ENCODE measurements at regions not wholly inside any gene's neighbourhood (a gene's known extent, or its start where the extent isn't known, plus 50 kb on each side); places are given as distances from the start of the nearest gene placed in this dataset.
A peak's percentile ranks its signal among the peaks of the same experiment; 100 is the strongest.
"Not testable (repeated sequence)": the region's sequence is repeated elsewhere in the genome, so short reads cannot be mapped to it uniquely, and the experiment has no call there.

- Histone ChIP-seq H3K27ac (no peak overlapping the region), H3K4me2 (no peak overlapping the region), H3K27me3 (no peaks in the 10 kb centered on the region), H3K4me1 (no peaks in the 10 kb centered on the region), H4K20me1 (no peaks in the 10 kb centered on the region), H3K36me3 (no peaks in the 10 kb centered on the region), H3K9ac (no peak overlapping the region), H3K4me3 (no peak overlapping the region), H3K9me3 (replicated peaks in 1 of 11) (peaks cover 0 to 18% (median 10%) of the 10 kb centered on the region in 11 experiments; a peak in 13 of 22 replicates)
- TF ChIP-seq Cebpa-rat (IDR thresholded peaks at IDR 0.05): no peak
These were observed 161.5 kb downstream of the MTERF1 start for GRCh38 chr7:91719008-91719407.

GRCh38 chr7:91720260-91720937 lies 160.1 kb downstream of the MTERF1 start:
- Histone ChIP-seq H3K9ac (no peak overlapping the region), H3K4me3 (no peak overlapping the region), H3K36me3 (no peaks in the 10 kb centered on the region), H3K27me3 (no peaks in the 10 kb centered on the region), H3K4me1 (no peaks in the 10 kb centered on the region), H3K27ac (no peak overlapping the region), H3K4me2 (no peak overlapping the region), H3K9me3 (replicated peaks in 1 of 11) (peaks cover 0 to 18% (median 10%) of the 10 kb centered on the region in 11 experiments; a peak in 13 of 22 replicates), H4K20me1 (no peaks in the 10 kb centered on the region)
- TF ChIP-seq Cebpa-rat (IDR thresholded peaks at IDR 0.05): no peak

GRCh38 chr7:91722831-91723230 lies 157.7 kb downstream of the MTERF1 start:
- Histone ChIP-seq H3K27me3 (no peaks in the 10 kb centered on the region), H3K9me3 (replicated peaks in 1 of 11) (peaks cover 0 to 18% (median 10%) of the 10 kb centered on the region in 11 experiments; a peak in 13 of 22 replicates), H4K20me1 (no peaks in the 10 kb centered on the region), H3K4me1 (no peaks in the 10 kb centered on the region), H3K27ac (no peak overlapping the region), H3K4me3 (no peak overlapping the region), H3K36me3 (no peaks in the 10 kb centered on the region), H3K4me2 (no peak overlapping the region), H3K9ac (no peak overlapping the region)
- TF ChIP-seq Cebpa-rat (IDR thresholded peaks at IDR 0.05): no peak

GRCh38 chr7:91729046-91729445 lies 151.5 kb downstream of the MTERF1 start:
- not testable (repeated sequence) for H3K9me3 ChIP-seq (replicated peaks in 1 of 11); H3K36me3 ChIP-seq; H3K4me3 ChIP-seq; H3K27me3 ChIP-seq; H3K9ac ChIP-seq; H3K4me1 ChIP-seq; H3K27ac ChIP-seq; H4K20me1 ChIP-seq; H3K4me2 ChIP-seq

- Histone ChIP-seq H3K4me3 (no peak overlapping the region), H3K27ac (no peak overlapping the region), H3K9ac (no peak overlapping the region), H3K4me2 (no peak overlapping the region), H4K20me1 (no peaks in the 10 kb centered on the region), H3K27me3 (no peaks in the 10 kb centered on the region), H3K36me3 (no peaks in the 10 kb centered on the region), H3K4me1 (no peaks in the 10 kb centered on the region), H3K9me3 (replicated peaks in 1 of 11) (peaks cover 11 to 13% (median 12%) of the 10 kb centered on the region in 11 experiments; a peak in 21 of 22 replicates)
- TF ChIP-seq Cebpa-rat (IDR thresholded peaks at IDR 0.05): no peak
These were observed 148.5 kb downstream of the MTERF1 start for GRCh38 chr7:91731976-91732375.

GRCh38 chr7:91749418-91749817 lies 131.1 kb downstream of the MTERF1 start:
- no peaks in the 10 kb centered on the region for H3K4me1 ChIP-seq
- no peak overlapping the region for H3K9ac ChIP-seq
- H3K36me3 ChIP-seq: no peaks in the 10 kb centered on the region
- H3K4me3 ChIP-seq: no peak overlapping the region
- no peaks in the 10 kb centered on the region for H3K27me3 ChIP-seq
- peaks cover 6 to 22% (median 11%) of the 10 kb centered on the region in 11 experiments; a peak in 16 of 22 replicates for H3K9me3 ChIP-seq (replicated peaks in 1 of 11)
- H3K4me2 ChIP-seq: no peak overlapping the region
- H4K20me1 ChIP-seq: no peaks in the 10 kb centered on the region
- TF ChIP-seq Cebpa-rat (IDR thresholded peaks at IDR 0.05): no peak
- no peak overlapping the region for H3K27ac ChIP-seq

GRCh38 chr7:91750091-91750490 lies 130.4 kb downstream of the MTERF1 start:
- no peak overlapping the region for H3K4me3 ChIP-seq
- no peaks in the 10 kb centered on the region for H3K36me3 ChIP-seq
- H3K27ac ChIP-seq: no peak overlapping the region
- H4K20me1 ChIP-seq: no peaks in the 10 kb centered on the region
- H3K9ac ChIP-seq: no peak overlapping the region
- no peak for TF ChIP-seq Cebpa-rat (IDR thresholded peaks at IDR 0.05)
- no peaks in the 10 kb centered on the region for H3K27me3 ChIP-seq
- peaks cover 6 to 22% (median 11%) of the 10 kb centered on the region in 11 experiments; a peak in 16 of 22 replicates for H3K9me3 ChIP-seq (replicated peaks in 1 of 11)
- no peak overlapping the region for H3K4me2 ChIP-seq
- H3K4me1 ChIP-seq: no peaks in the 10 kb centered on the region; a peak in 1 of 20 replicates

GRCh38 chr7:91752102-91752501 lies 128.4 kb downstream of the MTERF1 start:
- H3K36me3 ChIP-seq: no peaks in the 10 kb centered on the region
- H4K20me1 ChIP-seq: no peaks in the 10 kb centered on the region
- H3K27ac ChIP-seq: no peak overlapping the region
- no peak for TF ChIP-seq Cebpa-rat (IDR thresholded peaks at IDR 0.05)
- no peak overlapping the region for H3K9ac ChIP-seq
- no peak overlapping the region for H3K4me3 ChIP-seq
- peaks cover 6 to 22% (median 11%) of the 10 kb centered on the region in 11 experiments; a peak in 16 of 22 replicates for H3K9me3 ChIP-seq (replicated peaks in 1 of 11)
- H3K4me2 ChIP-seq: no peak overlapping the region
- H3K4me1 ChIP-seq: no peaks in the 10 kb centered on the region; a peak in 1 of 20 replicates
- H3K27me3 ChIP-seq: no peaks in the 10 kb centered on the region

- not testable (repeated sequence) for H3K27ac ChIP-seq, H3K36me3 ChIP-seq, H4K20me1 ChIP-seq, H3K4me2 ChIP-seq, H3K4me1 ChIP-seq, H3K9ac ChIP-seq, H3K27me3 ChIP-seq, H3K4me3 ChIP-seq
- H3K9me3 ChIP-seq (replicated peaks in 1 of 11): peaks cover 8 to 23% (median 14%) of the 10 kb centered on the region in 11 experiments; a peak in 17 of 22 replicates
These were observed 126.2 kb downstream of the MTERF1 start for GRCh38 chr7:91754280-91754679.

GRCh38 chr7:91755121-91755520 lies 125.4 kb downstream of the MTERF1 start:
- H3K36me3 ChIP-seq, H3K4me3 ChIP-seq, H3K27me3 ChIP-seq, H3K9ac ChIP-seq, H4K20me1 ChIP-seq, H3K4me1 ChIP-seq, H3K27ac ChIP-seq: not testable (repeated sequence)
- peaks cover 9 to 28% (median 16%) of the 10 kb centered on the region in 11 experiments; a peak in 16 of 22 replicates for H3K9me3 ChIP-seq (replicated peaks in 1 of 11)
- H3K4me2 ChIP-seq: 0 out of 22 replicates have a peak overlapping the region, but pooled peaks of 1 of the 11 experiments have one; percentile 5

Measured in BLaER1 treated with 17β-estradiol and CSF1 and Interleukin-3, amounts not matched to agents 10 nM and 100 nM (cell line).